GM19043 (cell line): ENCODE measurements at regions not wholly inside any gene's neighbourhood (a gene's known extent, or its start where the extent isn't known, plus 50 kb on each side); places are given as distances from the start of the nearest gene placed in this dataset.
"Not testable (repeated sequence)": the region's sequence is repeated elsewhere in the genome, so short reads cannot be mapped to it uniquely, and the experiment has no call there.

ENCODE experiments used
- ATAC-seq: cut with Tn5 transposase; IDR thresholded peaks from one replicate; pipeline ENCODE4 v1.9.1; 2021; ENCODE audit warnings: low read depth; ENCODE audit not compliant: unreplicated experiment

GRCh38 chr5:39648085-39648847 is 223.5 kb upstream of the DAB2 start:
- peak; percentile 18 for ATAC-seq

DNA sequence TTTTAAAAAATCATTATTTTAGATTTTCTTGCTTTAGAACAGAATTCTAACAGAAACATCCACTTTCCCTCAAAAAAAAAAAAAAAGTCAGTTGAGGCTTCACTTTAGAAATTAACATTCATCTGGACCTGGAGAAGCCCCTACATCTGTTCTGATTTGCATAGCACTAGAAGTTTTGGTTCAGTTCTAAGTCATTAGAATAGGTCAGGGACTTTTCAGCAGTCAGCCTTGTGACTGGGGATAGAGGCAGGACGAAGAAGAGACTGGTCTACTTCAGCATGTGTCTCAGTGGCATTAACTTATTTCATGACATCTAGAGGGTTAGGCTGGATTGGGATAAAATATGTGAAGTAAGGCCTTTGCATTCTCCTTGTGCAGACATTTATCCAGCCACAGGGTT is 215.8 kb upstream of the DAB2 start:
- peak; percentile 95 for ATAC-seq

- no peak for ATAC-seq
Measured at GRCh38 chr5:39639618-39640089, 214.9 kb upstream of the DAB2 start.

- ATAC-seq = no peak
Measured at GRCh38 chr5:39638813-39639212, 214.0 kb upstream of the DAB2 start.

GRCh38 chr5:39633057-39633456 is 208.3 kb upstream of the DAB2 start:
- no peak for ATAC-seq

DNA sequence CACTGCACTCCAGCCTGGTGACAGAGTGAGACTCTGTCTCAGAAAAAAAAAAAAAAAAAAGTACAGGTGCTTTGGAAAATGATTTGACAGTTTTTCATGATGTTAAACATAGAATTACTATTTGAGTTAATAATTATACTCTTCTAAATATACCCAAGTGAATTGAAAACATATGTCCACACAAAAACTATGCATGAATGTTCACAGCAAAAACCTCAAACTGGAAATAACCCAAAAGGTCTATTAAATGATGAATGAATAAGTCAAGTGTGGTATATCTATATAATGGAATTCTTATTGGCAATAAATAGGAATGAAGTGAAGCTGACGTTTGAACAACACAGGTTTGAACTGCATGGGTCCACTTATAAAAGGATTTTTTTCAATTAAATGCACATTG is 207.2 kb upstream of the DAB2 start:
- no peak for ATAC-seq

DNA sequence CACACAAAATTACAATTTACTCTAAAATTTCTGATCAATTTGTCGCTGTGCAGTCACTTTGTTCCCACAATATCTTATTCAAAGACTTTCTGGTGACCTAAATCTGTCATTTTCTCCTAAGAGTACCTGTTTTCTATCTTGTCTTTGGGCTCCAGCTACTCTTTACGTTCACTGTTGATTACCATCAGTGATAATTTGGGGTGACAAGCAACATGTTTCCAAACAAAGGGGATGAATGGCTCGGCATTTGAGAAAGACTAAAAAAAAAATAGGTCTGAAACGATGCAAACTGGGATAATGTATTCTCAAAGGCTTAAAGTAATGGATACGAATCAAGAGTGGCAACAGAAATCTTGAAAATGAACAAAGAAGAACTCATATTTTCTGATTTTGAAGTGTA is 205.2 kb upstream of the DAB2 start:
- ATAC-seq = no peak

- no peak for ATAC-seq
Measured at GRCh38 chr5:39628348-39628747, 203.6 kb upstream of the DAB2 start.

DNA sequence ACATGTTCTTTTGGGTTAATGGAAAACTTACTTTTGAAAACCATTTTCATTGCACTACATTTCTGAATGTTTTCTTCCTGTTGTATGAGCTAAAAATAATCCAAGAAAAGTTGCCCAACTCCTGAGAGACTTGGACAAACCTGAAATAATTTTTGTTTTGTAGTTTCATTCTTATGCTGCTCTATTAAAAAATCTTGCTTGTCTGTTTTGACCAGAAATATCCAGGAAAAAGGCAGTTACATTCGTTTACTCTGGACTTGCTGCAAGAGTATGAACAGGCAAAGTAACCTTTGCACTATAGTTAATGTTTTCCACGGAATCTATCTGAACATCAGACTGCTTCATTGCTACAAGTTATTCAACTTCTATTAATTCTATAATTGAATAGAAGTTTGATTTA is 200.1 kb upstream of the DAB2 start:
- ATAC-seq = no peak

DNA sequence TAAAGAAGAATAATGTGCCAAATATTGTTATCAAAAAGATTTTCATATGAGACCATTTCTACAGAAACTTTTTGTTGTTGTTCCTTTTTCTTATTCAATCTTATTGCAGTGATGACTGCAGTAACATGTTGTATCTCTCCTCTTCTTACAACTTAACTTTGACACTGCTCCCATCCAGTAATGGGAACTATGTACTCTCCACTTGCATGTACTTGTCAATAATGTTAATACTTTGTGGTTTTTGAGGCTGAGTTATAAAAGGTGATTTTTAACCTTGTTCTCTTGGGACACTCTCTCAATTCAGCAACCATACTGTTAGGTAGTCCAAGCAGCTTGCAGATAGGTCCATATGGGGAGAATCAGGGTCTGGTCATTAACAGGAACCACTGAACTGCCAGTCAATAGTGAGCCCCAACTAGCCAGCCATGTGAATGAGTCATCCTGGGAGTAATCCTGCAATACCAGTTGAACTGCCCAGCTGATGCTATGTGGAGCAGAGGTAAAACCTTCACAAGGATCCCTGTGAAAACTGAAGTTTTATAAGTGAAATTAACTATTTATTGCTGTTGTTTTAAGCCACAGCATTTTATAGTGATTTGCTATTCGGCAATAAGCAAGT is 199.6 kb upstream of the DAB2 start:
- ATAC-seq = peak; percentile 83

GRCh38 chr5:39623291-39623865 is 198.6 kb upstream of the DAB2 start:
- no peak for ATAC-seq

GRCh38 chr5:39622281-39622680 is 197.5 kb upstream of the DAB2 start:
- no peak for ATAC-seq

DNA sequence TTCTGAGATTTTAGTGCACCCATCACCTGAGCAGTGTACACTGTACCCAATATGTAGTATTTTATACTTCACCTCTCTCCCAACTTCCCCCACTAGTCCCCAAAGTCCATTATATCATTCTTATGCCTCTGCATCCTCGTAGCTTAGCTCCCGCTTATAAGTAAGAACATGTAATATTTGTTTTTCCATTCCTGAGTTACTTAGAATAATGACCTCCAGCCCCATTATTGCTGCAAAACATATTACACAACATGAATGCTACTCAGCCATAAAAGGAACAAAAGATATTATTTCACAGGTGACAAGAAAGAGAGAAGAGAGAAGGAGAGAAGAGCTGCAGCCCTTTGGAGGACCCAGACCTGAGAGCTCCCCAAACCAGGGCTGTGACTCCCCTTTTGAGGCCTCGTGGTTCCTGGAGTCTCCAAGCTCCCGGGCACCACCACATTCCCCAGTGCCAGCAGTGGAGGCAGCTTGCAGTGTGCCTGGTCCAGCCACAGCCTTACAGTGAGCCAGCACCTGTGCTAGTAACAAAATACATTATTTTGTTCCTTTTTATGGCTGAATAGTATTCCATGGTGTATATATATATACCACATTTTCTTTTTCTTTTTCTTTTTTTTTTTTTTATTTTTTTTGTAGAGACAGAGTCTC is 194.5 kb upstream of the DAB2 start:
- ATAC-seq = no peak

GRCh38 chr5:39618391-39618790 is 193.6 kb upstream of the DAB2 start:
- ATAC-seq = no peak

- no peak for ATAC-seq
Measured at GRCh38 chr5:39616131-39616530, 191.4 kb upstream of the DAB2 start.

GRCh38 chr5:39611076-39611475 is 186.3 kb upstream of the DAB2 start:
- not testable (repeated sequence) for ATAC-seq

GRCh38 chr5:39608024-39608423 is 183.2 kb upstream of the DAB2 start:
- no peak for ATAC-seq

- ATAC-seq = no peak
Measured at GRCh38 chr5:39606591-39606990, 181.8 kb upstream of the DAB2 start.

- no peak for ATAC-seq
Measured at GRCh38 chr5:39605588-39606575, 181.1 kb upstream of the DAB2 start.

- no peak for ATAC-seq
Measured at GRCh38 chr5:39605145-39605544, 180.4 kb upstream of the DAB2 start.
